ENCODE measurements at regions not wholly inside any gene's neighbourhood (a gene's known extent, or its start where the extent isn't known, plus 50 kb on each side); places are given as distances from the start of the nearest gene placed in this dataset.

DNA sequence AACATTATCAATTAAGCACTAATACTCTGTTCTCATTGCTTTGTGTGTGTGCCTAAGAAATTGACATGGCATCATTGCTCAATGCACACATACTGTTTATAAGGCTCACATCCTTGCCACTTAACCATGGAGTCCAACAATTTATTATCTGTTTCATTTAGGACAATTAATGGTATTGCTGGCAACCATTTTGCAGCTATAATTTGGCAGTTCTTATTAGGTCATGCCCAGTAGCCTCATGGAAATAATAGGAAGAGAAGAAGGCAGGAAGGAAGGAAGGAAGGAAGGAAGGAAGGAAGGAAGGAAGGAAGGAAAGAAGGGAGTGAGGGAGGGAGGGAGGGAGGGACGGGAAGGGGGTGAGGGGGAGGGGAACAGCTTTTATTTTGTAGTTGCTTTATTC lies 285.5 kb upstream of the SLC24A2 start:
- POLR2A ChIA-PET = interaction anchor here (1.1 kb wide), 1 partner anchor 14 kb away, joined by 3 read pairs; no protein-coding TSS in a partner anchor
- CTCF ChIA-PET = interaction anchor here (0.6 kb wide), 1 partner anchor 9 kb away, joined by 3 read pairs; no protein-coding TSS in a partner anchor
- H3K27ac ChIP-seq (ENCODE audit: extremely low read depth, low read depth, low read length) = no peak overlapping the region

DNA sequence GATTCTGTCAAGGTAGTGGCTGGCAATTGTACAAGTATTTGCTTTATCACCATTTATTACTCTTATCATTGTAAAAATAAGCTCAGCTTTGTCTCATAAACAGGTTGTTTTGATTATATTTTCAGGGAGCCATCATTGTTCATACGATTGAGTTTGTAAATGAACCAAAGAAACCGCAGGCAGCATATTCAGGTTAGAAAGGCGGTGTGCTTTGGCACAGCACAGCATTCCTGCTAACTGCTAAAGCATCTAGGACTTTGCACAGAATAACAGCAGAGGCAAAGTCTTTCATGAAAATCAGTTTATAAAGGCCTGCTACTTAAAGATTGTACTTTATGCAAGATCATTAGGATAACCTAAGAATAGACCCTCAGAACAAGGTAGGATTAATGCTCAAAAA lies 281.5 kb upstream of the SLC24A2 start:
- CTCF ChIA-PET = no interaction called here
- H3K36me3 ChIP-seq (ENCODE audit: control insufficient read depth in 2 of 2, insufficient read depth in 1 of 2, low read length in 2 of 2) = no peaks in the 10 kb centered on the region
- peaks cover 4% of the 10 kb centered on the region; the same call in 1 of the 2 replicates for H3K4me1 ChIP-seq (ENCODE audit: control insufficient read depth, insufficient read depth, low read length)
- POLR2A ChIA-PET = no interaction called here
- H3K4me3 ChIP-seq (ENCODE audit: low read depth, low read length) = no peak overlapping the region
- H3K27ac ChIP-seq (ENCODE audit: extremely low read depth, low read depth, low read length) = no peak overlapping the region
- no peaks in the 10 kb centered on the region for H3K9me3 ChIP-seq (ENCODE audit: control insufficient read depth, insufficient read depth, low read depth, low read length)
- no peak for TF ChIP-seq ZNF202 (tag by site-specific recombination; IDR thresholded peaks at IDR 0.05; ENCODE audit: borderline replicate concordance)
- TF ChIP-seq SETDB1 (IDR thresholded peaks at IDR 0.05; ENCODE audit: insufficient read length, low read length) = no peak
- no peak for TF ChIP-seq ZNF433 (tag by site-specific recombination; IDR thresholded peaks at IDR 0.05; ENCODE audit: low read depth)
- TF ChIP-seq ZIC2 (tag by site-specific recombination; IDR thresholded peaks at IDR 0.05) = no peak
- TF ChIP-seq ZNF585B (tag by site-specific recombination; IDR thresholded peaks at IDR 0.05) = no peak
- TF ChIP-seq, protein P1, sequence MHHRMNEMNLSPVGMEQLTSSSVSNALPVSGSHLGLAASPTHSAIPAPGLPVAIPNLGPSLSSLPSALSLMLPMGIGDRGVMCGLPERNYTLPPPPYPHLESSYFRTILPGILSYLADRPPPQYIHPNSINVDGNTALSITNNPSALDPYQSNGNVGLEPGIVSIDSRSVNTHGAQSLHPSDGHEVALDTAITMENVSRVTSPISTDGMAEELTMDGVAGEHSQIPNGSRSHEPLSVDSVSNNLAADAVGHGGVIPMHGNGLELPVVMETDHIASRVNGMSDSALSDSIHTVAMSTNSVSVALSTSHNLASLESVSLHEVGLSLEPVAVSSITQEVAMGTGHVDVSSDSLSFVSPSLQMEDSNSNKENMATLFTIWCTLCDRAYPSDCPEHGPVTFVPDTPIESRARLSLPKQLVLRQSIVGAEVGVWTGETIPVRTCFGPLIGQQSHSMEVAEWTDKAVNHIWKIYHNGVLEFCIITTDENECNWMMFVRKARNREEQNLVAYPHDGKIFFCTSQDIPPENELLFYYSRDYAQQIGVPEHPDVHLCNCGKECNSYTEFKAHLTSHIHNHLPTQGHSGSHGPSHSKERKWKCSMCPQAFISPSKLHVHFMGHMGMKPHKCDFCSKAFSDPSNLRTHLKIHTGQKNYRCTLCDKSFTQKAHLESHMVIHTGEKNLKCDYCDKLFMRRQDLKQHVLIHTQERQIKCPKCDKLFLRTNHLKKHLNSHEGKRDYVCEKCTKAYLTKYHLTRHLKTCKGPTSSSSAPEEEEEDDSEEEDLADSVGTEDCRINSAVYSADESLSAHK (tag by site-specific recombination; IDR thresholded peaks at IDR 0.05) = no peak
- TF ChIP-seq SP3 (tag by site-specific recombination; IDR thresholded peaks at IDR 0.05) = no peak
- TF ChIP-seq ZBTB7A (tag by site-specific recombination; IDR thresholded peaks at IDR 0.05; ENCODE audit: low read depth) = no peak
- TF ChIP-seq ZNF221 (tag by site-specific recombination; IDR thresholded peaks at IDR 0.05; ENCODE audit: borderline replicate concordance) = no peak
- TF ChIP-seq ZFP3 (tag by site-specific recombination; IDR thresholded peaks at IDR 0.05; ENCODE audit: low read depth) = no peak
- TF ChIP-seq ZNF514 (tag by site-specific recombination; IDR thresholded peaks at IDR 0.05) = no peak
- no peak for TF ChIP-seq ZNF37A (tag by site-specific recombination; IDR thresholded peaks at IDR 0.05)
- no peak for TF ChIP-seq GFI1B (tag by site-specific recombination; IDR thresholded peaks at IDR 0.05)

More for the DNA sequence above, 285.5 kb upstream of the SLC24A2 start:
- no peaks in the 10 kb centered on the region for H3K36me3 ChIP-seq (ENCODE audit: control insufficient read depth in 2 of 2, insufficient read depth in 1 of 2, low read length in 2 of 2)
- no peaks in the 10 kb centered on the region for H3K4me1 ChIP-seq (ENCODE audit: control insufficient read depth, insufficient read depth, low read length)
- TF ChIP-seq KLF1 (tag by site-specific recombination; IDR thresholded peaks at IDR 0.05) (no peak), ZNF654 (tag by site-specific recombination; IDR thresholded peaks at IDR 0.05; ENCODE audit: low read depth) (no peak), ZNF670 (tag by site-specific recombination; IDR thresholded peaks at IDR 0.05; ENCODE audit: low read depth) (no peak), ZBTB1 (tag by site-specific recombination; IDR thresholded peaks at IDR 0.05) (no peak), ZFHX2 (tag by site-specific recombination; conservative IDR thresholded peaks at IDR 0.05) (no peak), ZNF792 (tag by site-specific recombination; IDR thresholded peaks at IDR 0.05) (no peak), ZNF426 (tag by site-specific recombination; IDR thresholded peaks at IDR 0.05) (no peak), ZNF354C (tag by site-specific recombination; IDR thresholded peaks at IDR 0.05; ENCODE audit: borderline replicate concordance, low read depth) (no peak), ZNF830 (tag by site-specific recombination; IDR thresholded peaks at IDR 0.05; ENCODE audit: low read depth) (no peak), ZNF561 (tag by site-specific recombination; IDR thresholded peaks at IDR 0.05; ENCODE audit: borderline replicate concordance) (no peak), ZSCAN16 (tag by site-specific recombination; IDR thresholded peaks at IDR 0.05) (no peak), ZNF157 (tag by site-specific recombination; IDR thresholded peaks at IDR 0.05) (no peak)
- TF ChIP-seq, protein P2, sequence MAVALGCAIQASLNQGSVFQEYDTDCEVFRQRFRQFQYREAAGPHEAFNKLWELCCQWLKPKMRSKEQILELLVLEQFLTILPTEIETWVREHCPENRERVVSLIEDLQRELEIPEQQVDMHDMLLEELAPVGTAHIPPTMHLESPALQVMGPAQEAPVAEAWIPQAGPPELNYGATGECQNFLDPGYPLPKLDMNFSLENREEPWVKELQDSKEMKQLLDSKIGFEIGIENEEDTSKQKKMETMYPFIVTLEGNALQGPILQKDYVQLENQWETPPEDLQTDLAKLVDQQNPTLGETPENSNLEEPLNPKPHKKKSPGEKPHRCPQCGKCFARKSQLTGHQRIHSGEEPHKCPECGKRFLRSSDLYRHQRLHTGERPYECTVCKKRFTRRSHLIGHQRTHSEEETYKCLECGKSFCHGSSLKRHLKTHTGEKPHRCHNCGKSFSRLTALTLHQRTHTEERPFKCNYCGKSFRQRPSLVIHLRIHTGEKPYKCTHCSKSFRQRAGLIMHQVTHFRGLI (tag by site-specific recombination; IDR thresholded peaks at IDR 0.05) = no peak
- TF ChIP-seq, protein P3, sequence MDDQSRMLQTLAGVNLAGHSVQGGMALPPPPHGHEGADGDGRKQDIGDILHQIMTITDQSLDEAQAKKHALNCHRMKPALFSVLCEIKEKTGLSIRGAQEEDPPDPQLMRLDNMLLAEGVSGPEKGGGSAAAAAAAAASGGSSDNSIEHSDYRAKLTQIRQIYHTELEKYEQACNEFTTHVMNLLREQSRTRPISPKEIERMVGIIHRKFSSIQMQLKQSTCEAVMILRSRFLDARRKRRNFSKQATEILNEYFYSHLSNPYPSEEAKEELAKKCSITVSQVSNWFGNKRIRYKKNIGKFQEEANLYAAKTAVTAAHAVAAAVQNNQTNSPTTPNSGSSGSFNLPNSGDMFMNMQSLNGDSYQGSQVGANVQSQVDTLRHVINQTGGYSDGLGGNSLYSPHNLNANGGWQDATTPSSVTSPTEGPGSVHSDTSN (CRISPR knock-in tag; IDR thresholded peaks at IDR 0.05) = no peak
- TF ChIP-seq, protein P4, sequence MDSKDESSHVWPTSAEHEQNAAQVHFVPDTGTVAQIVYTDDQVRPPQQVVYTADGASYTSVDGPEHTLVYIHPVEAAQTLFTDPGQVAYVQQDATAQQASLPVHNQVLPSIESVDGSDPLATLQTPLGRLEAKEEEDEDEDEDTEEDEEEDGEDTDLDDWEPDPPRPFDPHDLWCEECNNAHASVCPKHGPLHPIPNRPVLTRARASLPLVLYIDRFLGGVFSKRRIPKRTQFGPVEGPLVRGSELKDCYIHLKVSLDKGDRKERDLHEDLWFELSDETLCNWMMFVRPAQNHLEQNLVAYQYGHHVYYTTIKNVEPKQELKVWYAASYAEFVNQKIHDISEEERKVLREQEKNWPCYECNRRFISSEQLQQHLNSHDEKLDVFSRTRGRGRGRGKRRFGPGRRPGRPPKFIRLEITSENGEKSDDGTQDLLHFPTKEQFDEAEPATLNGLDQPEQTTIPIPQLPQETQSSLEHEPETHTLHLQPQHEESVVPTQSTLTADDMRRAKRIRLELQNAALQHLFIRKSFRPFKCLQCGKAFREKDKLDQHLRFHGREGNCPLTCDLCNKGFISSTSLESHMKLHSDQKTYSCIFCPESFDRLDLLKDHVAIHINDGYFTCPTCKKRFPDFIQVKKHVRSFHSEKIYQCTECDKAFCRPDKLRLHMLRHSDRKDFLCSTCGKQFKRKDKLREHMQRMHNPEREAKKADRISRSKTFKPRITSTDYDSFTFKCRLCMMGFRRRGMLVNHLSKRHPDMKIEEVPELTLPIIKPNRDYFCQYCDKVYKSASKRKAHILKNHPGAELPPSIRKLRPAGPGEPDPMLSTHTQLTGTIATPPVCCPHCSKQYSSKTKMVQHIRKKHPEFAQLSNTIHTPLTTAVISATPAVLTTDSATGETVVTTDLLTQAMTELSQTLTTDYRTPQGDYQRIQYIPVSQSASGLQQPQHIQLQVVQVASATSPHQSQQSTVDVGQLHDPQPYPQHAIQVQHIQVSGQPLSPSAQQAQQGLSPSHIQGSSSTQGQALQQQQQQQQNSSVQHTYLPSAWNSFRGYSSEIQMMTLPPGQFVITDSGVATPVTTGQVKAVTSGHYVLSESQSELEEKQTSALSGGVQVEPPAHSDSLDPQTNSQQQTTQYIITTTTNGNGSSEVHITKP (tag by site-specific recombination; IDR thresholded peaks at IDR 0.05) = no peak
- TF ChIP-seq, protein P5, sequence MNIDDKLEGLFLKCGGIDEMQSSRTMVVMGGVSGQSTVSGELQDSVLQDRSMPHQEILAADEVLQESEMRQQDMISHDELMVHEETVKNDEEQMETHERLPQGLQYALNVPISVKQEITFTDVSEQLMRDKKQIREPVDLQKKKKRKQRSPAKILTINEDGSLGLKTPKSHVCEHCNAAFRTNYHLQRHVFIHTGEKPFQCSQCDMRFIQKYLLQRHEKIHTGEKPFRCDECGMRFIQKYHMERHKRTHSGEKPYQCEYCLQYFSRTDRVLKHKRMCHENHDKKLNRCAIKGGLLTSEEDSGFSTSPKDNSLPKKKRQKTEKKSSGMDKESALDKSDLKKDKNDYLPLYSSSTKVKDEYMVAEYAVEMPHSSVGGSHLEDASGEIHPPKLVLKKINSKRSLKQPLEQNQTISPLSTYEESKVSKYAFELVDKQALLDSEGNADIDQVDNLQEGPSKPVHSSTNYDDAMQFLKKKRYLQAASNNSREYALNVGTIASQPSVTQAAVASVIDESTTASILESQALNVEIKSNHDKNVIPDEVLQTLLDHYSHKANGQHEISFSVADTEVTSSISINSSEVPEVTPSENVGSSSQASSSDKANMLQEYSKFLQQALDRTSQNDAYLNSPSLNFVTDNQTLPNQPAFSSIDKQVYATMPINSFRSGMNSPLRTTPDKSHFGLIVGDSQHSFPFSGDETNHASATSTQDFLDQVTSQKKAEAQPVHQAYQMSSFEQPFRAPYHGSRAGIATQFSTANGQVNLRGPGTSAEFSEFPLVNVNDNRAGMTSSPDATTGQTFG (tag by site-specific recombination; IDR thresholded peaks at IDR 0.05; ENCODE audit: borderline replicate concordance) = no peak
- no peak overlapping the region for H3K4me3 ChIP-seq (ENCODE audit: low read depth, low read length)
- H3K9me3 ChIP-seq (ENCODE audit: control insufficient read depth, insufficient read depth, low read depth, low read length) = no peaks in the 10 kb centered on the region

All from HEK293 (cell line).